GM21526 (cell line): ENCODE measurements at regions not wholly inside any gene's neighbourhood (a gene's known extent, or its start where the extent isn't known, plus 50 kb on each side); places are given as distances from the start of the nearest gene placed in this dataset.
"Not testable (repeated sequence)": the region's sequence is repeated elsewhere in the genome, so short reads cannot be mapped to it uniquely, and the experiment has no call there.

Experiments used
- ATAC-seq: cut with Tn5 transposase; IDR thresholded peaks from one replicate; pipeline ENCODE4 v1.9.1; 2021; ENCODE audit warnings: moderate library complexity; ENCODE audit not compliant: unreplicated experiment, low FRiP score

GRCh38 chr10:118962331-118962868 is 67.1 kb upstream of the NANOS1 start:
- not testable (repeated sequence) for ATAC-seq

- no peak for ATAC-seq
Measured at GRCh38 chr10:118963341-118963740, 66.2 kb upstream of the NANOS1 start.

- no peak for ATAC-seq
Measured at GRCh38 chr10:118963933-118964332, 65.6 kb upstream of the NANOS1 start.

- not testable (repeated sequence) for ATAC-seq
Measured at GRCh38 chr10:118964476-118964875, 65.0 kb upstream of the NANOS1 start.

- ATAC-seq, result no peak
Measured at GRCh38 chr10:118965096-118965495, 64.4 kb upstream of the NANOS1 start.

GRCh38 chr10:118965645-118966044 is 63.9 kb upstream of the NANOS1 start:
- no peak for ATAC-seq

- no peak for ATAC-seq
Measured at GRCh38 chr10:118966076-118966849, 63.3 kb upstream of the NANOS1 start.

GRCh38 chr10:118966850-118967125 is 62.7 kb upstream of the NANOS1 start:
- ATAC-seq, result no peak

- no peak for ATAC-seq
Measured at GRCh38 chr10:118967160-118967559, 62.4 kb upstream of the NANOS1 start.

GRCh38 chr10:118968060-118968459 is 61.5 kb upstream of the NANOS1 start:
- no peak for ATAC-seq

- ATAC-seq, result no peak
Measured at GRCh38 chr10:118968482-118968881, 61.0 kb upstream of the NANOS1 start.

GRCh38 chr10:118969014-118969413 is 60.5 kb upstream of the NANOS1 start:
- ATAC-seq, result no peak

GRCh38 chr10:118970770-118971169 is 58.7 kb upstream of the NANOS1 start:
- ATAC-seq, result no peak

- no peak for ATAC-seq
Measured at GRCh38 chr10:118971187-118971586, 58.3 kb upstream of the NANOS1 start.

- ATAC-seq, result no peak
Measured at GRCh38 chr10:118971876-118972275, 57.6 kb upstream of the NANOS1 start.

- ATAC-seq, result no peak
Measured at GRCh38 chr10:118973744-118974143, 55.8 kb upstream of the NANOS1 start.

- ATAC-seq, result no peak
Measured at GRCh38 chr10:118974951-118975350, 54.6 kb upstream of the NANOS1 start.

- not testable (repeated sequence) for ATAC-seq
Measured at GRCh38 chr10:118976219-118976618, 53.3 kb upstream of the NANOS1 start.

GRCh38 chr10:118977022-118977599 is 52.4 kb upstream of the NANOS1 start:
- no peak for ATAC-seq

- no peak for ATAC-seq
Measured at GRCh38 chr10:118977835-118978234, 51.7 kb upstream of the NANOS1 start.

- no peak for ATAC-seq
Measured at GRCh38 chr10:118978316-118978997, 51.1 kb upstream of the NANOS1 start.

GRCh38 chr10:118978998-118979350 is 50.5 kb upstream of the NANOS1 start:
- ATAC-seq, result no peak
